ENCODE measurements at regions not wholly inside any gene's neighbourhood (a gene's known extent, or its start where the extent isn't known, plus 50 kb on each side); places are given as distances from the start of the nearest gene placed in this dataset.

DNA sequence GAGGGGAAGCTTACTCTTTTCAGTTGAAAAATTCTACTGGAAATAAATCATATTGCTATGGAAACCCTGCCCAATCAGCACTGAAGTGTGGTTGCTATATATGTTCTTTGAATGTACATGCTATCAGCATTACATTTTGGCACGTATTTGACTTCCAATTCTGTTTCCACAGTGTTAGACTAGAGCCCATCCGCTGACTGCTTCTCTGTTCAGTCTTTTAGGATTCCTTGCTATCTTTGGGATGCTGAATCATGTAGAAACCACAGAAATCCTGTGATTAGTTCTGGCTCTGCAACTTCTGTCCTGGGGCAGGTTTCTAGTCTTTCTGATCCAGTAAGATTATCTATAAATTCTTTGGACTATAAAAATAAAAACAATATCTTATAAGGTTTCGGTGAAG, 128.2 kb upstream of the SLC7A14 start:
- TF ChIP-seq, protein P1, sequence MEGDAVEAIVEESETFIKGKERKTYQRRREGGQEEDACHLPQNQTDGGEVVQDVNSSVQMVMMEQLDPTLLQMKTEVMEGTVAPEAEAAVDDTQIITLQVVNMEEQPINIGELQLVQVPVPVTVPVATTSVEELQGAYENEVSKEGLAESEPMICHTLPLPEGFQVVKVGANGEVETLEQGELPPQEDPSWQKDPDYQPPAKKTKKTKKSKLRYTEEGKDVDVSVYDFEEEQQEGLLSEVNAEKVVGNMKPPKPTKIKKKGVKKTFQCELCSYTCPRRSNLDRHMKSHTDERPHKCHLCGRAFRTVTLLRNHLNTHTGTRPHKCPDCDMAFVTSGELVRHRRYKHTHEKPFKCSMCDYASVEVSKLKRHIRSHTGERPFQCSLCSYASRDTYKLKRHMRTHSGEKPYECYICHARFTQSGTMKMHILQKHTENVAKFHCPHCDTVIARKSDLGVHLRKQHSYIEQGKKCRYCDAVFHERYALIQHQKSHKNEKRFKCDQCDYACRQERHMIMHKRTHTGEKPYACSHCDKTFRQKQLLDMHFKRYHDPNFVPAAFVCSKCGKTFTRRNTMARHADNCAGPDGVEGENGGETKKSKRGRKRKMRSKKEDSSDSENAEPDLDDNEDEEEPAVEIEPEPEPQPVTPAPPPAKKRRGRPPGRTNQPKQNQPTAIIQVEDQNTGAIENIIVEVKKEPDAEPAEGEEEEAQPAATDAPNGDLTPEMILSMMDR (conservative IDR thresholded peaks at IDR 0.05 in 1 of 2, IDR thresholded peaks at IDR 0.05 in 1 of 2; ENCODE audit: low read depth in 1 of 2, low read length in 2 of 2): no peak
- TF ChIP-seq EZH2 (IDR thresholded peaks at IDR 0.05; ENCODE audit: low read length, missing control alignments): no peak
